ENCODE measurements at regions not wholly inside any gene's neighbourhood (a gene's known extent, or its start where the extent isn't known, plus 50 kb on each side); places are given as distances from the start of the nearest gene placed in this dataset.

- Histone ChIP-seq H3K4me1 (ENCODE audit: insufficient read depth, low read length, severe bottlenecking) (no peaks in the 10 kb centered on the region), H4K20me1 (ENCODE audit: insufficient read depth, low read length) (no peaks in the 10 kb centered on the region), H3K9me3 (ENCODE audit: low read length) (no peaks in the 10 kb centered on the region), H3K79me2 (ENCODE audit: insufficient read depth, low read length) (no peaks in the 10 kb centered on the region), H3F3A (ENCODE audit: insufficient read depth, low read length) (no peaks in the 10 kb centered on the region), H3K4me2 (ENCODE audit: low read length) (no peak overlapping the region), H2AFZ (ENCODE audit: low read length) (no peak overlapping the region), H3K27me3 (ENCODE audit: insufficient read depth, low read length) (no peaks in the 10 kb centered on the region), H3K9me2 (ENCODE audit: low read depth, low read length) (no peaks in the 10 kb centered on the region), H3K36me3 (ENCODE audit: insufficient read depth, low read length) (no peaks in the 10 kb centered on the region), H3K27ac (ENCODE audit: low read depth, low read length, poor library complexity, severe bottlenecking) (no peak overlapping the region), H3K9ac (ENCODE audit: low read length) (no peak overlapping the region), H3K4me3 (ENCODE audit: low read depth, low read length, poor library complexity, severe bottlenecking) (no peak overlapping the region)
- TF ChIP-seq EZH2 (IDR thresholded peaks at IDR 0.05; ENCODE audit: borderline replicate concordance, low read length) (no peak), CTCF (IDR thresholded peaks at IDR 0.05; ENCODE audit: low read length) (no peak)
These were observed 814.5 kb upstream of the NEGR1 start for GRCh38 chr1:73096841-73097240.

- Histone ChIP-seq H3K4me3 (ENCODE audit: low read depth, low read length, poor library complexity, severe bottlenecking) (no peak overlapping the region), H3K36me3 (ENCODE audit: insufficient read depth, low read length) (no peaks in the 10 kb centered on the region), H3K27ac (ENCODE audit: low read depth, low read length, poor library complexity, severe bottlenecking) (no peak overlapping the region), H3K9me2 (ENCODE audit: low read depth, low read length) (no peaks in the 10 kb centered on the region), H3K9ac (ENCODE audit: low read length) (no peak overlapping the region), H2AFZ (ENCODE audit: low read length) (no peak overlapping the region), H3K9me3 (ENCODE audit: low read length) (no peaks in the 10 kb centered on the region), H3K27me3 (ENCODE audit: insufficient read depth, low read length) (no peaks in the 10 kb centered on the region), H3K79me2 (ENCODE audit: insufficient read depth, low read length) (no peaks in the 10 kb centered on the region), H4K20me1 (ENCODE audit: insufficient read depth, low read length) (no peaks in the 10 kb centered on the region), H3F3A (ENCODE audit: insufficient read depth, low read length) (no peaks in the 10 kb centered on the region), H3K4me1 (ENCODE audit: insufficient read depth, low read length, severe bottlenecking) (no peaks in the 10 kb centered on the region), H3K4me2 (ENCODE audit: low read length) (no peak overlapping the region)
- TF ChIP-seq CTCF (IDR thresholded peaks at IDR 0.05; ENCODE audit: low read length) = no peak
- TF ChIP-seq EZH2 (IDR thresholded peaks at IDR 0.05; ENCODE audit: borderline replicate concordance, low read length) = no peak
These were observed 810.0 kb upstream of the NEGR1 start for GRCh38 chr1:73092383-73092782.

GRCh38 chr1:73066866-73067265, 784.5 kb upstream of the NEGR1 start:
- Histone ChIP-seq H3K36me3 (ENCODE audit: insufficient read depth, low read length) (no peaks in the 10 kb centered on the region), H3K4me2 (ENCODE audit: low read length) (no peak overlapping the region)
- TF ChIP-seq CTCF (IDR thresholded peaks at IDR 0.05; ENCODE audit: low read length) = no peak
- no peak for TF ChIP-seq EZH2 (IDR thresholded peaks at IDR 0.05; ENCODE audit: borderline replicate concordance, low read length)

More at GRCh38 chr1:73066866-73067265, 784.5 kb upstream of the NEGR1 start:
- no peaks in the 10 kb centered on the region for H3K9me3 ChIP-seq (ENCODE audit: low read length)
- no peaks in the 10 kb centered on the region for H3K9me2 ChIP-seq (ENCODE audit: low read depth, low read length)
- H3K27me3 ChIP-seq (ENCODE audit: insufficient read depth, low read length) = no peaks in the 10 kb centered on the region
- H3K27ac ChIP-seq (ENCODE audit: low read depth, low read length, poor library complexity, severe bottlenecking) = no peak overlapping the region
- no peak overlapping the region for H2AFZ ChIP-seq (ENCODE audit: low read length)
- no peaks in the 10 kb centered on the region for H4K20me1 ChIP-seq (ENCODE audit: insufficient read depth, low read length)
- H3F3A ChIP-seq (ENCODE audit: insufficient read depth, low read length) = no peaks in the 10 kb centered on the region
- no peaks in the 10 kb centered on the region for H3K4me1 ChIP-seq (ENCODE audit: insufficient read depth, low read length, severe bottlenecking)
- H3K4me3 ChIP-seq (ENCODE audit: low read depth, low read length, poor library complexity, severe bottlenecking) = no peak overlapping the region
- no peaks in the 10 kb centered on the region for H3K79me2 ChIP-seq (ENCODE audit: insufficient read depth, low read length)
- no peak overlapping the region for H3K9ac ChIP-seq (ENCODE audit: low read length)

All from OCI-LY1 (cell line).